C4-2B (cell line): ENCODE measurements at regions not wholly inside any gene's neighbourhood (a gene's known extent, or its start where the extent isn't known, plus 50 kb on each side); places are given as distances from the start of the nearest gene placed in this dataset.
A peak's percentile ranks its signal among the peaks of the same experiment; 100 is the strongest.

Experiments
- H3K27ac ChIP-seq: fragments of 450-650 bp; 2 replicates; pipeline ENCODE4 v1.5.1; 2017
- CTCF ChIP-seq: fragments of 450-650 bp; conservative IDR thresholded peaks from 2 replicates; pipeline ENCODE4 v1.5.1; 2017; ENCODE audit warnings: mild to moderate bottlenecking
- ZFX ChIP-seq: fragments of 450-650 bp; IDR thresholded peaks from 2 replicates; pipeline ENCODE4 v1.6.1; 2017

GRCh38 chr10:88127766-88128165 is 264.3 kb downstream of the PTEN start:
- TF ChIP-seq ZFX: no peak
- no peak for TF ChIP-seq CTCF

GRCh38 chr10:88129013-88129412 is 265.6 kb downstream of the PTEN start:
- no peak for TF ChIP-seq ZFX
- TF ChIP-seq CTCF: no peak

More at GRCh38 chr10:88127766-88128165, 264.3 kb downstream of the PTEN start:
- H3K27ac ChIP-seq: no peak overlapping the region

DNA sequence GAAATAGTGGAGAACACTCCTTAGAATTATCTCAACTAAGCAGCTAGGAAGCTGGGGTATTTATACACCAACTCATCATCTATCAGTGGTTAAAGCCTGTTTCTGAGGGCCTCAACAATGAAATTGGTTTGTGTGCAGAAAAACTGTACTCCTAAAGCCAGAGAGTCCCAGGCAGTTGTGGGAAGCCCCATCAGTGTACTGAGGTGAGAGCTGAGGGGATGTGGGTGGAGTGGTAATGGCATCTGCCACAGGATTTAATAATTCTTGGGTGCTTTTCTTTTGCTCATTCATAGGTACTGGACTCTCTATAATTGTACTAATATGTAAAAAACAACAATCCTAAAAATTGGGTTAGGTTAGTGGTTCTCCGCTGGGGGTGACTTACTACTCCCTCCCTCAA is 267.5 kb downstream of the PTEN start:
- H3K27ac ChIP-seq: peak overlapping the region; percentile 72; the same call in 1 of the 2 replicates
- TF ChIP-seq ZFX: no peak
- no peak for TF ChIP-seq CTCF

More at GRCh38 chr10:88129013-88129412, 265.6 kb downstream of the PTEN start:
- H3K27ac ChIP-seq: no peak overlapping the region

- peak overlapping the region; percentile 72 for H3K27ac ChIP-seq
- TF ChIP-seq ZFX (no peak), CTCF (peak; percentile 23; the same call in 1 of the 2 replicates)
These were observed 268.2 kb downstream of the PTEN start for GRCh38 chr10:88131511-88132139.

DNA sequence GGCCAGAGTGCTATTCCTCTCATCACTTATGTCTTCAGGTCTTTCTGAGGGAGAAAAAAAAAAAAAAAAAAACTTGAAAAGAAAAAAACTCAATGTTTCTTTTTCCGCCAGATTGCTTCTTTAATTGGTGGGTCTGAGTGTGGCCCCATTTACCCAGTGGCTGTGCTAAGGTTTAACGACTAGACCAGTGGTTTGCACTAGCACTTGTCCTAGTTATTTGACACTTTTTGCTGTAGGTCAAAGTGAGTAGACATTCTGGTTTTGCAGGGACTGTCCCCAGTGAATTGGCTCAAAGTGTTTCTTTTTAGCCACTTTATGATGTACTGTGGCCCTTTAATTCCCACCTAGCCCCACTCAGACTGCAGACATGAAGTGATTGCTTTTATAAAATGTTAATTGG is 273.3 kb downstream of the PTEN start:
- TF ChIP-seq ZFX (no peak), CTCF (no peak)
- no peak overlapping the region for H3K27ac ChIP-seq

DNA sequence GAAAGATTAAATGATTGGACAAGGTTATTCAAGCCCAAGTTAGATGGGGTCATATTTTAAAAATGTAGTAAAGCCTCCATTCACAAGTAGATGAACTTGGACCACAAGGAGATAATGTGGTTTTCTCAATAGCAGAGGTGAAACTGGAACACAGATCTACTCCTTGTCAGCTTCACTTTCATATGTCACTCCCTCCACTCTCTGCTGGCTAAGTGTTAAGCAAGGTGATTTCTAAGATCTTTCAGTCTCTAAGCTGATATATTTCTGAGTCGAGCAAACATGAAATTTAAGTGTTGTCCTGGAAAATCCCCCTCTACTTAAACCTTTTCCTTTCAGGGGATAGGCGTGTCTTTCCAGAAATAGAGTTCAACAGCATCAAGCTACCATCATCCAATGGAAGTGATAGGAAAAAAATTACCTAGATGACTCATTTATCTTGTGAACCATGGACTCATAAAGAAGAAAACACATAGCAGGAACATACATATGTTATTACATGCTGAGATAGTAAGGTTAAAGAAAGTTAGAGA is 275.0 kb downstream of the PTEN start:
- no peak for TF ChIP-seq ZFX
- no peak for TF ChIP-seq CTCF
- H3K27ac ChIP-seq: no peak overlapping the region

GRCh38 chr10:88147000-88147798 is 283.8 kb downstream of the PTEN start:
- TF ChIP-seq CTCF (no peak), ZFX (no peak)
- H3K27ac ChIP-seq: no peak overlapping the region
